ENCODE measurements at regions not wholly inside any gene's neighbourhood (a gene's known extent, or its start where the extent isn't known, plus 50 kb on each side); places are given as distances from the start of the nearest gene placed in this dataset.

GRCh38 chr15:57773051-57773450 lies 66.5 kb downstream of the POLR2M start:
- TF ChIP-seq EP300 (IDR thresholded peaks at IDR 0.05; ENCODE audit: borderline replicate concordance in 1 of 2, low read depth in 1 of 2, low read length in 1 of 2) (no peak), RCOR1 (IDR thresholded peaks at IDR 0.05; ENCODE audit: low read length) (no peak), TEAD4 (IDR thresholded peaks at IDR 0.05; ENCODE audit: borderline replicate concordance, insufficient read depth) (no peak), RFX5 (IDR thresholded peaks at IDR 0.05; ENCODE audit: low read length) (no peak), GABPA (IDR thresholded peaks at IDR 0.05; ENCODE audit: low read depth) (no peak), MXI1 (IDR thresholded peaks at IDR 0.05; ENCODE audit: low read depth, low read length) (no peak), CHD2 (IDR thresholded peaks at IDR 0.05; ENCODE audit: low read length, partially characterized antibody) (no peak)
- TF ChIP-seq, protein P1, sequence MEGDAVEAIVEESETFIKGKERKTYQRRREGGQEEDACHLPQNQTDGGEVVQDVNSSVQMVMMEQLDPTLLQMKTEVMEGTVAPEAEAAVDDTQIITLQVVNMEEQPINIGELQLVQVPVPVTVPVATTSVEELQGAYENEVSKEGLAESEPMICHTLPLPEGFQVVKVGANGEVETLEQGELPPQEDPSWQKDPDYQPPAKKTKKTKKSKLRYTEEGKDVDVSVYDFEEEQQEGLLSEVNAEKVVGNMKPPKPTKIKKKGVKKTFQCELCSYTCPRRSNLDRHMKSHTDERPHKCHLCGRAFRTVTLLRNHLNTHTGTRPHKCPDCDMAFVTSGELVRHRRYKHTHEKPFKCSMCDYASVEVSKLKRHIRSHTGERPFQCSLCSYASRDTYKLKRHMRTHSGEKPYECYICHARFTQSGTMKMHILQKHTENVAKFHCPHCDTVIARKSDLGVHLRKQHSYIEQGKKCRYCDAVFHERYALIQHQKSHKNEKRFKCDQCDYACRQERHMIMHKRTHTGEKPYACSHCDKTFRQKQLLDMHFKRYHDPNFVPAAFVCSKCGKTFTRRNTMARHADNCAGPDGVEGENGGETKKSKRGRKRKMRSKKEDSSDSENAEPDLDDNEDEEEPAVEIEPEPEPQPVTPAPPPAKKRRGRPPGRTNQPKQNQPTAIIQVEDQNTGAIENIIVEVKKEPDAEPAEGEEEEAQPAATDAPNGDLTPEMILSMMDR (IDR thresholded peaks at IDR 0.05), result no peak

Data from SK-N-SH (cell line).